LNCaP clone FGC (cell line): ENCODE measurements at regions not wholly inside any gene's neighbourhood (a gene's known extent, or its start where the extent isn't known, plus 50 kb on each side); places are given as distances from the start of the nearest gene placed in this dataset.

ENCODE experiments used
- DNase-seq: peaks from one replicate; pipeline ENCODE4 v3.0.0-alpha.2; 2011; ENCODE audit warnings: low read depth
- H3K4me3 ChIP-seq: 2 replicates; pipeline ENCODE4 v1.5.1; 2011; ENCODE audit warnings: mild to moderate bottlenecking, low read depth, low read length, control low read depth
- CTCF ChIP-seq: IDR thresholded peaks from 2 replicates; pipeline ENCODE4 v1.5.1; 2012; ENCODE audit warnings: mild to moderate bottlenecking; ENCODE audit not compliant: control insufficient read depth, insufficient read depth; ENCODE audit errors: extremely low read depth

GRCh38 chr18:64219517-64219916 lies 70.6 kb upstream of the LINC00305 start:
- H3K4me3 ChIP-seq: no peak overlapping the region
- no peak for TF ChIP-seq CTCF
- DNase-seq: no peak

DNA sequence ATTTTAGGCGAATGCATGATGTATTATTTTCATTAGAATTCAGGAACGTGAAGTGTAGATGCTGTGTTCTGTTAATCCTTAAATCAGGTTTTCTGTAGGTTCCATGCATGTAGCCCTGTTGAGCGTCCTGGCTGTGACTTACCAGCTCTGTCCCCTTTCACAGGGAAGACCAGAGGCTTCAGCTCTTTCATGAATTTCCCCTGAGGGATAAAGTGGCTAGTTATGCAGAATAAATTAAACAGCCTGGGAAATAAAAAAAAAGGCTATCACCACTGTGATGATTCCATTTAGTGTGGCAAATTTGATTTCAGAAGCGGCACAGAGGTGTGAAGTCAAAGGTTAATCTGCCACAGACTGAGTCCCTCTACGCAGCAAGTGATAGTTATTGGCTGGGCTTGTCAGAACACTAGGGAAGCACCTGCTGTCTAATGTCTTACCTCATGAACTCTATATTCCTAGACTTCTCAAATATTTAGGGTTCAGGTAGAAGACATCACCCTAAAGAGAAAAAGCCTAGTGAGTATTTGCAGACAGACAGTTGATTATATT lies 61.6 kb upstream of the LINC00305 start:
- no peak for TF ChIP-seq CTCF
- DNase-seq: no peak
- no peak overlapping the region for H3K4me3 ChIP-seq

GRCh38 chr18:64208516-64208915 lies 59.6 kb upstream of the LINC00305 start:
- H3K4me3 ChIP-seq: no peak overlapping the region
- TF ChIP-seq CTCF: no peak
- no peak for DNase-seq

DNA sequence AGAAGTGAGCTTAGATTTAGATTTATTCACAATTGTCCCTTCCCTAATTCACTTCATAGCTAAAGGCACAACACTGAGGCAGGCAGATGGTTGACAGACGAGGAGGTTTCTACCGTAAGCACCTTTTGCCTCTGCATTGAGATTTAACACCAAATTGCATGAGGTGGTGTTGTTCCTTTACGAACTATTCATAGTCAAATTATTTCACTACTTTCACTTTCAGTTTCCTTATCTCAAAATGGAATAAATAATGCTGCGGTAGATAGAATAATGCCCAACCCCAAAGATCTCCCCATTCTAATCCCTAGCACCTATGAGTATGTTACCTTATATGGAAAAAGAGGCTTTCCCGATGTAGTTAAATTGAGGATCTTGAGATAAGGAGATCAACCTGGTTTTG lies 58.9 kb upstream of the LINC00305 start:
- H3K4me3 ChIP-seq: no peak overlapping the region
- no peak for DNase-seq
- no peak for TF ChIP-seq CTCF

DNA sequence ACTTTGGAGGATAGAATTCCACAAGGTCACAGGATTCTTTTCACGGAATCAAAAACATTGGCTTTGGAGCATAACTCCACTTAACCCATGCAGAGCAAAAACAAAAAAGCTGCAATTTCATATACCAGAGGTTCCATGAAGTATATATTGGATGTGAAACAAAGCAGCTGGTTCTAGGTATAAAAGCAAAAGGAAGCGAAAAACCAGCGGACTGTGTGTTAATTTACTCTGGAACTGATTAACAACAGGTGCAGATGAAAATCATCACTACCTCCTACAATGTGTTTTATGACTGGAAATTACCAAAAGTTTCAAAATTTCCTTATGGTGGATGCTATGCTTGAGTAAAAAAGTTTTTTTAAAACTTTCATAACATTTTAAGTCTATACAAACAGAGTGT lies 54.4 kb upstream of the LINC00305 start:
- TF ChIP-seq CTCF: no peak
- DNase-seq: no peak
- no peak overlapping the region for H3K4me3 ChIP-seq

GRCh38 chr18:64202863-64203262 lies 54.0 kb upstream of the LINC00305 start:
- no peak overlapping the region for H3K4me3 ChIP-seq
- TF ChIP-seq CTCF: no peak
- DNase-seq: no peak

DNA sequence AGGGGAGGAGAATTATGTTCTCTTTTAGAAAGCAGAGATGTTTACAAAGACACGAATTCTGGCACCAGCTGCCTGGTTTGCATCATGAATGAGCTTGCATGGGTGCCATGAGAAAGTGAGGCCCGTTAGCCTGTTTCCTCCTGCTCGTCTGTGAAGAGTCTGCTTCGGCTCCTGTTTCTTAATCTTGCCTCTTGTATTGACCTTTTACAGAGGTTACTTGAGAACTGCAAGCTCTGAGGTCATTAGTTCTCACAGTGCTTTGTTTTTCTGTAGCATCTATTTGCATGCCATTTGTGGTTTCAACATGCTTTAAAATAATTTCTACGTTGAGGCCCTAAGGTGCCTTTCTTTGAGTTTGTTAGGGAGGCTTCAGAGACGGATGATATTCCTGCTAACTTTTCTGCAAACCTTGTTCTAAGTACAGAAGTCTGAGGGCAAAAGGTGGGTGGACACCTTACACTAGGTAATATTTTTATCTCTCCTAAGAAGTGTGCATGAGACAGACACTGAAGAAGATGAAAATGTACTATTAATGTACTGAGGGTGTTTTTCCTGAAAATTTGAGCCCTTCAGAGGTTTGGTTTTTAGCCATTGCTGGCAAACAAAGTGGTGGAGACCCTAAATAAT lies 53.4 kb upstream of the LINC00305 start:
- no peak for TF ChIP-seq CTCF
- no peak for DNase-seq
- no peak overlapping the region for H3K4me3 ChIP-seq
